Caki2 (cell line): ENCODE measurements at regions not wholly inside any gene's neighbourhood (a gene's known extent, or its start where the extent isn't known, plus 50 kb on each side); places are given as distances from the start of the nearest gene placed in this dataset.
"Not testable (repeated sequence)": the region's sequence is repeated elsewhere in the genome, so short reads cannot be mapped to it uniquely, and the experiment has no call there.

Experiments
- DNase-seq: peaks from one replicate; pipeline ENCODE4 v3.0.0-alpha.2; 2015; ENCODE audit warnings: low read depth
- in situ Hi-C: cut with HindIII; loops from 2 replicates; pipeline ENCODE4 v1.10.0; 2016; ENCODE audit warnings: low sequenced_read_pairs, low pct_unique_long_range_greater_than_20kb, mixed read lengths

GRCh38 chr22:46038516-46039430 is 61.8 kb upstream of the WNT7B start:
- in situ Hi-C loops: no loop called here
- no peak for DNase-seq

- no peak for DNase-seq
- in situ Hi-C loops: no loop called here
These were observed 62.6 kb upstream of the WNT7B start for GRCh38 chr22:46039535-46039934.

DNA sequence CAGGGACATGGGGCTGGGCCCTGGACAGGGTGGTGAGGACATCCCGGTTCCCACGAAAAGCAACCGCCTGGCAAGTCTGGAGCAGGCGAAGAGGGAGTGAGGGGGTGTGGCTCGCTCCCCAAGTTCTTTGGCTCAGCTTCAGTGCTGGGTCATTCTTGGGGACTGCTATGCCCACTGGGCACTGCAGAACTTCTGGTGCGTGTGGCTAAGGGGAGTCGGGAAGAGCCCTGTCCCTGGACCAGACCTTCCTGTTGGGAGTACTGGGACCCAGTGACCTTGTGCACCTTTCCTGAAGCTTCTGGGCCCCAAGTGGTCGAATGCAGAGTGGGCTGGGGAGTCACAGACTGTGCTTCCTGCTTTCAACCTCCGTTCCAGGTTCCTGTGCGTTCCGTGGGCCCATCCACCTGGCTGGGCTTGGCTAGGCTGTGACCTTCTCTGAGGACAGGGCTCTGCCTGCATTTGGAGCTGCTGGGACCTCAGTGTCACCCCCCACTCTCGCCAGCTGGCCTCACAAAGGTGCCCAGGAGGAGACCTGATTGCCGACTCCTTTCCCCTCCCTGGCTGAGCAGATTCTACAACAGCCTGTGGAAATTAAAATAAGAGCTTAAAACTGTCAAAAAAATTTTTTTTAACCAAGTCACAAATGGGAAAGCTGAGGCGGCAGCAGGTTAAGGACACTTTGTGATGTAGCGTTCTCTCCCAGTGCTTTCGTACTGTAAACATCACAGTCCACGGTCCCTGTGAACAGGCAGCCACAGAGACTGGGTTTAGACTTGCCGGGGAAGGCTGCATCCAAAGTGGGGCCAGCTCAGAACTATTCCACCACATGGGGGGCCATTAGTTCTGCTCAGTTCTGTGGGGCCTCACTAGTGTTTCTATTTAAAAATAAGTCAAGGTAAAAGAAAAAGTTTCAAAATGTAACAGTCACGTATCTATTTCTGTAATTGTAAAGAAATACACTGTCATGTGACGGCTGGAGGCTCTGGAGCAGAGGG is 63.8 kb upstream of the WNT7B start:
- in situ Hi-C loops: no loop called here
- no peak for DNase-seq

DNA sequence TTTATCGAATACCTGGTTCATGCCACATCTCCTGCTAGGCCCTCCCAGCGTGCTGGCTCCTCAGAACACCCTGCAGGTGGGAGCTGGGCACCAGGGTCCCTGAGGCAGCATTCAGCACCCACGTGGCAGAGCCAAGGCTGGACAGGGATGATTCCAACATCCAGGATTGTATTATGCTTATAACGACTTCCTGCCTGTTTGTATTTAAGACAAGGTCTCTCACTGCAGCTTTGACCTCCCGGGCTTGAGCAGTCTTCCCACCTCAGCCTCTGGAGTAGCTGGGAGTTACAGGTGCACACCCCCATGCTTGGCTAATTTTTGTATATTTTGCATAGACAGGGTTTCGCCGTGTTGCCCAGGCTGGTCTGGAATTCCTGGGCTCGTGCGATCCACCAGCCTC is 64.7 kb upstream of the WNT7B start:
- in situ Hi-C loops: no loop called here

GRCh38 chr22:46042786-46043185 is 65.8 kb upstream of the WNT7B start:
- in situ Hi-C loops: no loop called here
- no peak for DNase-seq

More for the DNA sequence above, 64.7 kb upstream of the WNT7B start:
- DNase-seq: no peak

DNA sequence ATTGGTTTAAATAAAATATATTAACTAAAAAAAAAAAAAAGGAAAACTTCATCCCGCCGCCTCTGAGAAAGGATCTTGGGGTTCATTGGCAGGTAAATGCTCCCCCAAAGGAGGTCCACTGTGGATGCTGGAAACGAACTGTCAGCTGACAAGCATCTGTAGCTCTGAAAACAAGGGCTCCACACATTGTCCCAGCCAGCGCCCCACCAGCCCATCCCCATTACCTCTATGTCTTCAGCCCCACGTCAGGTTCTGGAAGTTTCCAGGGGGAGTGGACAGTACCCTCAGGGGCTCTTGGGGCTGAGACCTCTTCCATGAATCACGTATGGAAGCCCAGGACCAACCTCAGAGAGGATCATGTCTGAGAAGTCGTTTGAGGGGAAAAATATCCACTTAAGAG is 66.4 kb upstream of the WNT7B start:
- DNase-seq: no peak
- in situ Hi-C loops: no loop called here

GRCh38 chr22:46043816-46044620 is 67.1 kb upstream of the WNT7B start:
- no peak for DNase-seq

GRCh38 chr22:46044621-46045458 is 67.9 kb upstream of the WNT7B start:
- DNase-seq: no peak
- in situ Hi-C loops: no loop called here

More at GRCh38 chr22:46043816-46044620, 67.1 kb upstream of the WNT7B start:
- in situ Hi-C loops: no loop called here

- DNase-seq: no peak
- in situ Hi-C loops: no loop called here
These were observed 68.7 kb upstream of the WNT7B start for GRCh38 chr22:46045459-46046298.

GRCh38 chr22:46046299-46046685 is 69.3 kb upstream of the WNT7B start:
- in situ Hi-C loops: no loop called here
- DNase-seq: no peak

GRCh38 chr22:46047226-46047625 is 70.3 kb upstream of the WNT7B start:
- in situ Hi-C loops: no loop called here
- DNase-seq: no peak

DNA sequence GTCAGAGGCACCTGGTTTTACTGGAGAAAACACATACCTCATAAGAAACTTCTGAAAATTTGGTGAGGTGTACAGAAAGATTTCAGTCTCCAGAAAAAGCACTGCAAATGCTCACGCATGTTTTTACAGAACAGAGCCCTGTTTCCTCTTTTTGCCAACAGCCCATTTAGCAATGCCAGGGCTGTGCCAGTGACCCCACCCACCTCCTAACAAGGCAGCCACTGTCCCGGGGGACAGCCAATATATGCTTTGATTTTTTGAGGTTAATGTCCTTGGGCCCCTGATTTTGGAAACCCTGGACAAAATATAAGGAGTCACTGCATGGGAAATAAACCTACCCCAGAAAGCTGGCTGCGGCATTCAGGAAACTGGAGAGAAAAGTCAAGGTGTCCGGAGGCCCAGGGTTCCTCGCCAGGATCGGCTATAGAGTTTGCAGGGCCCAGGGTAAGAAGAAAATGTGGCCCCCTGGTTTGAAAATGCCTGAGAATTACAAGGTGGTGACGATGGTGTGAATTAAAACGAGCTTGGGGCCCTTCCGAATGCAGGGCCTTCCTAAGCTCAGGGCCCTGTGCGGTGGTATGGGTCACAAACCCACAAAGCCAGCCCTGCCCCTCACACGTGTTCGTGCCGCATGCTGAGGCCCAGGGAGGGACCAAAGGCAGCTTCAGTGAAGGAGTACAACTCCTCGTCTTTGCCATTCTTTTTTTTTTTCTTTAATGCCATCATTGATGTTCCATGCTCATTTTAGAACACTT is 71.1 kb upstream of the WNT7B start:
- in situ Hi-C loops: no loop called here
- no peak for DNase-seq

DNA sequence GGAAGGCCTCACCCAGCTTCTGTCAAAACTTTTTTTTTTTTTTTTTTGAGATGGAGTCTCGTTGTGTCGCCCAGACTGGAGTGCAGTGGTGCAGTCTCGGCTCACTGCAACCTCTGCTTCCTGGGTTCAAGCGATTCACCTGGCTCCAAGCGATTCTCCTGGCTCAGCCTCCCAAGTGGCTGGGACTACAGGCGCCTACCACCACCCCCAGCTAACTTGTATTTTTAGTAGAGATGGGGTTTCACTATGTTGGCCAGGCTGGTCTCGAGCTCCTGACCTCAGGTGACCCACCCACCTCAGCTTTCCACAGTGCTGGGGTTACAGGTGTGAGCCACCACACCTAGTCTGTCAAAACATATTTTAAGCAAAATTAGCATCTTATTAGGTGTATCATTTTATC is 71.7 kb upstream of the WNT7B start:
- DNase-seq, in situ Hi-C loops: not testable (repeated sequence)

GRCh38 chr22:46049726-46050450 is 72.9 kb upstream of the WNT7B start:
- no peak for DNase-seq
- in situ Hi-C loops: no loop called here

DNA sequence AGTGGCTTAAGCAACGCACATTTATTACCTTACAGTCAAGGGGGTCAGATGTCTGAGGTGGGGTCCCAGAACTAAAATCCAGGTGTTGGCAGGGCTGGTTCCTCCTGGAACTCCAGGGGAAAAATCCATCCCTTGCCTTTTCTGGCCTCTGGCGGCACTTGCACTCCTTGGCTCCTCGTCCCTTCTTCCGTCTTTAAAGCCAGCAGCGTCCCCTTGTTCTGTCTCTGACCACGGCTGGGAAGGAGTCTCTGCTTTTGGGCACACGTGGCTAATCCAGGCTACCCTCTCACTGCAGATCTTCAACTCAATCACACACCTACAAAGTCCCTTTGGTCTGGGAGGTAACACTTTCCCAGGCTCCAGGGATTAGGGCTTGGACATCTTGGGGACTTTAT is 73.5 kb upstream of the WNT7B start:
- no peak for DNase-seq
- in situ Hi-C loops: no loop called here
